IMR-90 (cell line): ENCODE measurements at regions not wholly inside any gene's neighbourhood (a gene's known extent, or its start where the extent isn't known, plus 50 kb on each side); places are given as distances from the start of the nearest gene placed in this dataset.

Source experiments
- ATAC-seq: fragments of 200-7000 bp; cut with Tn5 transposase; 2 replicates; pipeline ENCODE4 v1.9.1; 2020; ENCODE audit warnings: low read depth, mild to moderate bottlenecking, moderate library complexity
- BruUV-seq: library from RNA; stranded (reverse); fragments of 400-500 nt; replicated peaks from 2 replicates; lab custom pipeline; 2021; lab: Mats Ljungman, UMichigan
- CTCF ChIA-PET: fragments of 300-600 bp; formaldehyde crosslinking; extraction: SDS; loops from one replicate; lab custom pipeline; 2021; ENCODE audit warnings: antibody characterized with exemption; lab: Yijun Ruan, JAX
- POLR2A ChIA-PET: fragments of 300-600 bp; sonication (Branson Sonifier 250); formaldehyde crosslinking; loops from one replicate; lab custom pipeline; 2022; ENCODE audit warnings: antibody characterized with exemption; ENCODE audit not compliant: unreplicated experiment; lab: Charles Lee
- DNase-seq: peaks from one replicate; pipeline ENCODE4 v3.0.0; 2013
- H2AFZ ChIP-seq: replicated peaks from 2 replicates; pipeline ENCODE3; 2013; ENCODE audit warnings: low read length, mild to moderate bottlenecking; ENCODE audit not compliant: poor library complexity
- H2AK5ac ChIP-seq: 2 replicates; pipeline ENCODE4 v1.6.1; 2013; ENCODE audit warnings: low read depth, low read length, inconsistent platforms
- H2AK9ac ChIP-seq: replicated peaks from 2 replicates; pipeline ENCODE3; 2013; ENCODE audit warnings: mild to moderate bottlenecking, low read depth, low read length, moderate library complexity; ENCODE audit not compliant: poor library complexity
- H2BK120ac ChIP-seq: 2 replicates; pipeline ENCODE4 v1.6.1; 2013; ENCODE audit warnings: low read depth, low read length, inconsistent platforms
- H2BK15ac ChIP-seq: 3 replicates; pipeline ENCODE4 v1.6.1; 2013; ENCODE audit warnings: low read depth, low read length, inconsistent platforms
- H2BK20ac ChIP-seq: 2 replicates; pipeline ENCODE4 v1.6.1; 2013; ENCODE audit warnings: low read depth, mild to moderate bottlenecking, inconsistent platforms, low read length, moderate library complexity
- H2BK5ac ChIP-seq: 2 replicates; pipeline ENCODE4 v1.6.1; 2013; ENCODE audit warnings: mild to moderate bottlenecking, low read depth, low read length, inconsistent platforms; ENCODE audit not compliant: poor library complexity, severe bottlenecking
- H3K14ac ChIP-seq: replicated peaks from 2 replicates; pipeline ENCODE4 v1.6.1; 2013; ENCODE audit warnings: low read depth, low read length, inconsistent platforms
- H3K18ac ChIP-seq: 2 replicates; pipeline ENCODE4 v1.6.1; 2013; ENCODE audit warnings: low read depth, low read length, control low read depth
- H3K23ac ChIP-seq: 2 replicates; pipeline ENCODE4 v1.6.1; 2013; ENCODE audit warnings: low read depth, low read length, inconsistent platforms
- H3K27ac ChIP-seq: 2 replicates; pipeline ENCODE4 v1.5.1; 2013; ENCODE audit warnings: mild to moderate bottlenecking, control low read depth, low read length; ENCODE audit not compliant: insufficient read depth
- H3K27me3 ChIP-seq: 2 replicates; pipeline ENCODE4 v1.6.1; 2013; ENCODE audit warnings: low read length; ENCODE audit not compliant: control insufficient read depth, insufficient read depth
- H3K36me3 ChIP-seq: 2 replicates; pipeline ENCODE4 v1.6.1; 2013; ENCODE audit warnings: low read length, mixed read lengths; ENCODE audit not compliant: control insufficient read depth, insufficient read depth
- H3K4ac ChIP-seq: 2 replicates; pipeline ENCODE4 v1.6.1; 2013; ENCODE audit warnings: low read depth, low read length, inconsistent platforms
- H3K4me1 ChIP-seq: 2 replicates; pipeline ENCODE4 v1.6.1; 2013; ENCODE audit warnings: low read length, mixed read lengths; ENCODE audit not compliant: control insufficient read depth, insufficient read depth
- H3K4me2 ChIP-seq: 2 replicates; pipeline ENCODE4 v1.6.1; 2013; ENCODE audit warnings: low read depth, mild to moderate bottlenecking, control low read depth, low read length, moderate library complexity
- H3K4me3 ChIP-seq: 2 replicates; pipeline ENCODE4 v1.5.1; 2013; ENCODE audit warnings: low read depth, mild to moderate bottlenecking, control low read depth, low read length, moderate library complexity; ENCODE audit not compliant: insufficient read depth
- H3K56ac ChIP-seq: 2 replicates; pipeline ENCODE4 v1.6.1; 2013; ENCODE audit warnings: low read length, inconsistent platforms; ENCODE audit not compliant: insufficient read depth; ENCODE audit errors: extremely low read depth
- H3K79me1 ChIP-seq, 2 experiments: 2 replicates each; pipeline ENCODE4 v1.6.1; 2013; ENCODE audit warnings: low read length in 2 of 2, inconsistent platforms in 1 of 2, low read depth in 1 of 2
- H3K9ac ChIP-seq: 2 replicates; pipeline ENCODE4 v1.6.1; 2013; ENCODE audit warnings: low read depth, low read length, control low read depth
- H3K9me1 ChIP-seq: 2 replicates; pipeline ENCODE4 v1.6.1; 2013; ENCODE audit warnings: low read length, inconsistent platforms; ENCODE audit not compliant: insufficient read depth
- H3K9me3 ChIP-seq: 2 replicates; pipeline ENCODE4 v1.6.1; 2013; ENCODE audit warnings: low read length; ENCODE audit not compliant: control insufficient read depth, insufficient read depth
- H4K20me1 ChIP-seq: 2 replicates; pipeline ENCODE4 v1.6.1; 2013; ENCODE audit warnings: low read length, inconsistent platforms; ENCODE audit not compliant: insufficient read depth
- H4K5ac ChIP-seq: 2 replicates; pipeline ENCODE4 v1.6.1; 2013; ENCODE audit warnings: mild to moderate bottlenecking, low read depth, low read length, control low read depth
- H4K8ac ChIP-seq, 2 experiments: 2 replicates each; pipeline ENCODE4 v1.6.1; 2013; ENCODE audit warnings: low read depth in 2 of 2, low read length in 2 of 2, control low read depth in 1 of 2, inconsistent platforms in 1 of 2
- H4K91ac ChIP-seq: 2 replicates; pipeline ENCODE4 v1.6.1; 2013; ENCODE audit warnings: low read depth, low read length, inconsistent platforms; ENCODE audit not compliant: insufficient read depth
- BHLHE40 ChIP-seq: fragments of 150-350 bp; IDR thresholded peaks from 2 replicates; pipeline ENCODE4 v1.6.1; 2016; ENCODE audit warnings: mild to moderate bottlenecking, low read depth, low read length
- CEBPB ChIP-seq: IDR thresholded peaks from 2 replicates; pipeline ENCODE4 v1.6.1; 2012; ENCODE audit warnings: low read depth, low read length, improper control_type of control experiment
- CHD1 ChIP-seq: IDR thresholded peaks from 2 replicates; pipeline ENCODE4 v1.6.1; 2012; ENCODE audit warnings: low read depth, low read length, improper control_type of control experiment
- ELK1 ChIP-seq: fragments of 150-350 bp; IDR thresholded peaks from 2 replicates; pipeline ENCODE4 v1.6.1; 2016; ENCODE audit warnings: low read depth, mild to moderate bottlenecking, low read length, moderate library complexity, borderline replicate concordance
- FOS ChIP-seq: fragments of 150-350 bp; IDR thresholded peaks from 2 replicates; pipeline ENCODE4 v1.6.1; 2016; ENCODE audit warnings: low read depth, low read length
- MAFK ChIP-seq: IDR thresholded peaks from 2 replicates; pipeline ENCODE4 v1.6.1; 2012; ENCODE audit warnings: low read depth, low read length, improper control_type of control experiment
- MAZ ChIP-seq: IDR thresholded peaks from 2 replicates; pipeline ENCODE4 v1.6.1; 2012; ENCODE audit warnings: low read depth, mild to moderate bottlenecking, low read length, improper control_type of control experiment, moderate library complexity, borderline replicate concordance
- MXI1 ChIP-seq: IDR thresholded peaks from 2 replicates; pipeline ENCODE4 v1.6.1; 2012; ENCODE audit warnings: low read depth, mild to moderate bottlenecking, low read length, moderate library complexity, borderline replicate concordance
- NFE2L2 ChIP-seq: fragments of 150-350 bp; IDR thresholded peaks from 2 replicates; pipeline ENCODE4 v1.6.1; 2016; ENCODE audit warnings: low read depth, mild to moderate bottlenecking, low read length
- POLR2A ChIP-seq: IDR thresholded peaks from 2 replicates; pipeline ENCODE4 v1.6.1; 2012; ENCODE audit warnings: mild to moderate bottlenecking, low read depth, low read length
- RAD21 ChIP-seq: IDR thresholded peaks from 2 replicates; pipeline ENCODE4 v1.6.1; 2012; ENCODE audit warnings: low read length, improper control_type of control experiment
- RCOR1 ChIP-seq: IDR thresholded peaks from 2 replicates; pipeline ENCODE4 v1.6.1; 2012; ENCODE audit warnings: mild to moderate bottlenecking, low read length, improper control_type of control experiment; ENCODE audit not compliant: insufficient replicate concordance
- RFX5 ChIP-seq: IDR thresholded peaks from 2 replicates; pipeline ENCODE4 v1.8.0; 2012; ENCODE audit warnings: low read depth, mild to moderate bottlenecking, low read length, moderate library complexity
- SMC3 ChIP-seq: fragments of 150-350 bp; IDR thresholded peaks from 2 replicates; pipeline ENCODE4 v1.6.1; 2016; ENCODE audit warnings: low read depth, mild to moderate bottlenecking, antibody characterized with exemption, low read length, moderate library complexity
- whole genome bisulfite sequencing, 2 experiments: methylation state at CpG; one replicate each; pipeline versions ENCODE4 v1.1.5 to v1.1.7; 2013; ENCODE audit warnings: missing lambda C conversion rate in 2 of 2; ENCODE audit not compliant: insufficient read length in 1 of 2; ENCODE audit errors: extremely low coverage in 2 of 2; 5-methylcytosine and 5-hydroxymethylcytosine counted together
- dilution Hi-C: fragments of 300-500 bp; cut with HindIII; formaldehyde crosslinking; loops from one replicate; pipeline ENCODE4 v1.14.3; 2018; ENCODE audit warnings: low sequenced_read_pairs; ENCODE audit not compliant: unreplicated experiment
- in situ Hi-C: fragments of 300-500 bp; cut with MboI; formaldehyde crosslinking; loops from 3 replicates; pipeline ENCODE4 v1.14.3; 2019; ENCODE audit warnings: low sequenced_read_pairs, inconsistent platforms, mixed read lengths
- intact Hi-C: fragments of 100-400 bp; cut with micrococcal nuclease; formaldehyde crosslinking; loops from 2 replicates; pipeline ENCODE4 v1.10.0; 2022
- TF ChIP-seq, protein P1 (sequence below): conservative IDR thresholded peaks from 2 replicates; pipeline ENCODE4 v1.5.1; 2012; ENCODE audit warnings: mild to moderate bottlenecking, low read depth, low read length, improper control_type of control experiment

GRCh38 chr5:126199467-126199866 is 223.7 kb upstream of the GRAMD2B start:
- no peaks in the 10 kb centered on the region for H3K9me3 ChIP-seq
- H2AK5ac ChIP-seq, result no peak overlapping the region
- ChIA-PET POLR2A (no interaction called here), CTCF (no interaction called here)
- no peak overlapping the region for H2AFZ ChIP-seq
- H2AK9ac ChIP-seq, result no peak overlapping the region
- H3K79me1 ChIP-seq, result no peaks in the 10 kb centered on the region
- no peak overlapping the region for H3K23ac ChIP-seq
- H2BK15ac ChIP-seq, result no peak overlapping the region
- H3K4me3 ChIP-seq, result no peak overlapping the region
- ATAC-seq (no peak), DNase-seq (no peak)
- no peaks in the 10 kb centered on the region for H4K20me1 ChIP-seq
- no peak overlapping the region for H2BK20ac ChIP-seq
- no peaks in the 10 kb centered on the region for H3K27me3 ChIP-seq
- no peak overlapping the region for H3K14ac ChIP-seq
- whole genome bisulfite sequencing, 2 experiments, result no CpG with 5 or more reads among the region's 4 CpGs
- no peak overlapping the region for H3K4ac ChIP-seq
- H3K36me3 ChIP-seq, result no peaks in the 10 kb centered on the region
- no peak overlapping the region for H3K18ac ChIP-seq
- H3K4me2 ChIP-seq, result no peak overlapping the region
- H4K91ac ChIP-seq, result no peak overlapping the region
- no peak overlapping the region for H3K9ac ChIP-seq
- no peaks in the 10 kb centered on the region for H3K9me1 ChIP-seq
- H4K8ac ChIP-seq, result no peak overlapping the region
- H3K4me1 ChIP-seq, result peaks cover 2% of the 10 kb centered on the region; the same call in 1 of the 2 replicates
- H4K5ac ChIP-seq, result no peak overlapping the region
- dilution Hi-C loops, result no loop called here
- no peak overlapping the region for H3K56ac ChIP-seq
- no peak overlapping the region for H3K27ac ChIP-seq
- no TSS peak for BruUV-seq
- no peak overlapping the region for H2BK5ac ChIP-seq
- in situ Hi-C loops, result no loop called here
- no peak for TF ChIP-seq POLR2A
- TF ChIP-seq ELK1, result no peak
- no peak for TF ChIP-seq FOS
- TF ChIP-seq NFE2L2, result no peak
- TF ChIP-seq MXI1, result no peak
- no peak for TF ChIP-seq MAZ
- TF ChIP-seq SMC3, result no peak
- no peak for TF ChIP-seq CHD1
- TF ChIP-seq RAD21, result no peak
- TF ChIP-seq RCOR1, result no peak
- TF ChIP-seq, protein P1, sequence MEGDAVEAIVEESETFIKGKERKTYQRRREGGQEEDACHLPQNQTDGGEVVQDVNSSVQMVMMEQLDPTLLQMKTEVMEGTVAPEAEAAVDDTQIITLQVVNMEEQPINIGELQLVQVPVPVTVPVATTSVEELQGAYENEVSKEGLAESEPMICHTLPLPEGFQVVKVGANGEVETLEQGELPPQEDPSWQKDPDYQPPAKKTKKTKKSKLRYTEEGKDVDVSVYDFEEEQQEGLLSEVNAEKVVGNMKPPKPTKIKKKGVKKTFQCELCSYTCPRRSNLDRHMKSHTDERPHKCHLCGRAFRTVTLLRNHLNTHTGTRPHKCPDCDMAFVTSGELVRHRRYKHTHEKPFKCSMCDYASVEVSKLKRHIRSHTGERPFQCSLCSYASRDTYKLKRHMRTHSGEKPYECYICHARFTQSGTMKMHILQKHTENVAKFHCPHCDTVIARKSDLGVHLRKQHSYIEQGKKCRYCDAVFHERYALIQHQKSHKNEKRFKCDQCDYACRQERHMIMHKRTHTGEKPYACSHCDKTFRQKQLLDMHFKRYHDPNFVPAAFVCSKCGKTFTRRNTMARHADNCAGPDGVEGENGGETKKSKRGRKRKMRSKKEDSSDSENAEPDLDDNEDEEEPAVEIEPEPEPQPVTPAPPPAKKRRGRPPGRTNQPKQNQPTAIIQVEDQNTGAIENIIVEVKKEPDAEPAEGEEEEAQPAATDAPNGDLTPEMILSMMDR, result no peak
- no peak for TF ChIP-seq CEBPB
- no peak for TF ChIP-seq MAFK
- TF ChIP-seq BHLHE40, result no peak
- no peak for TF ChIP-seq RFX5
- intact Hi-C loops, result no loop called here
- no peak overlapping the region for H2BK120ac ChIP-seq
